IPS-NIHi11 (cell line): ENCODE measurements at regions not wholly inside any gene's neighbourhood (a gene's known extent, or its start where the extent isn't known, plus 50 kb on each side); places are given as distances from the start of the nearest gene placed in this dataset.
"Not testable (repeated sequence)": the region's sequence is repeated elsewhere in the genome, so short reads cannot be mapped to it uniquely, and the experiment has no call there.

ENCODE experiments used
- DNase-seq: peaks from one replicate; pipeline ENCODE4 v3.0.0; 2012; ENCODE audit warnings: mixed read lengths, low spot score

DNA sequence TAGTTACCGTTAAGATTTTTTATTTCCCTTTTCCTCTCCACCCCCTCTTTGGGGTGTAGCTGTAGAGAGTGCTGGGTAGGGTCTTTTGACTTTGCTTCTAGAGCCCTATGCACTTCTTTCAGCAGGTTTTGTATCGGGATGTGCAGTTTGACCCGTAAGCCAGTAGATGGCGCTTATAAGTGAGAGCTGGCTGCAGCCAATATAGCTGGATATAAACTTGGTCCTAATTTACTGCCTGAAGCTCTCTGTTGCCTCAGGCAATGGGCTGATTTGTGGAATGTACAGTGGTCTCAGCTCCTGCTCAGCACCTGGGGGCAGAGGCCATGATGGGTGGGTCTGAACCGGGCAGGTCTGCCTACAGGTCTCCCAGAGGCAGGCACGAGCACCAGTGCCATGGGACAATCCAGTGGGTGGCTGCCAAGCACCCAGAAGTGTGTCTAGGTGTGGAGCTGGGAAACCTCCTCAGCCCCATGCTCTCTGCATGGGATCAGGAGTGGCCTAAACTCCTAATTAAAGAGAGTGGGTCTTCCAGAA lies 146.5 kb downstream of the SPANXN1 start:
- DNase-seq, result peak; percentile 11

DNA sequence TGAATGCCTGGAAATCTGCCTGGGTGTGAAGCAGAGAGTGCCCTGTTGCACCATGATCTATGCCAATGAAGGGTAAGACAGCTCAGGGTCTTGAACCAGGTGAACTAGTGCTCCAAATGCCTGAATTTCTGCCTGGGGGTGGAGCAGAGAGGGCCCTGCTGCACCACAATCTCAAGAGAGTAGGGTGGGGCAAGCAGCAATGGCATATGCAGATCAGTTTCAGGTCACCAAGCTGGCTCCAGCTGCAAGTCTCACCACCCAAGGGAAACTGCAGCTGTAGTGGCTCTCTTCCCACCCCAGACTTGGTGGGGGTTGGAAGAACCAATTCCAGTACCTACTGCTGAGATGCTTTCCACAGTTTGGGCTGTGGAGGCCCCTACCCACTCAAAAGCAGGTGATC lies 147.0 kb downstream of the SPANXN1 start:
- no peak for DNase-seq

DNA sequence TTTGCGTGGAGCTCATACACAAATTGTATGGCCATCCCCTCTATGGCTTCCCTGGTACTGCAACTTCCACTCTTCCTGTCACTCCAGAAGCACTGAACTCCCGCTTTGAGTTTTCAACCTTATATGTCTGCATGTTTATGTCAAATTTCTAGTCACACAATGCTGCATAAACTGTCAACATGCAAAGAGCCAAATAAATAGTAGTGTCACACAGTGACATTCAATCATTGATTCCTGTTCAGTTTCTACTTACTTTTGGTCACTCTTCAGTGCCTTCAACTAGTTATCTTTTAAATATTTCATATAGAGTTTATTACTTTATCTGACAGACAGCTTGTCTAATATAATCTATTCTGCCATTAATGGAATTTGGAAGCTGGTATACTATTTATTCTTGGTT lies 149.3 kb downstream of the SPANXN1 start:
- DNase-seq, result no peak

DNA sequence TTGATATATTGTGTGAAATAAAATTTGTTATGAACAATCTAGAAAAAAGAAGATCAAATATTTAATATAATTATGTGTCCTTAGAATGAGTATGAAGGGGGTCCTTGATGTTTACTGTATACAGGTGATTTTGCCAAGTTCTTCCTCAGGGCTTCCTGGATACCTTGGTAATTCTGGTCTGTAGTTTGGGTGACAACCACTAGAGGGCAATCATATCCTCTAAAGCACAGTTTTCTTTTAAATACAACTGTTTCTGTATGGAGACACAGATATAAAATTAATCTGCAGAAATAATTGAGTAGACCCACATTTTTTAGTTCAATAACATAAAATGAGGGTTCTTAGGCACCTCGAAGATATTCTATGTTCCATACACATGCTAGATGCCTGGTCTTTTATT lies 157.7 kb downstream of the SPANXN1 start:
- DNase-seq, result peak; percentile 20

DNA sequence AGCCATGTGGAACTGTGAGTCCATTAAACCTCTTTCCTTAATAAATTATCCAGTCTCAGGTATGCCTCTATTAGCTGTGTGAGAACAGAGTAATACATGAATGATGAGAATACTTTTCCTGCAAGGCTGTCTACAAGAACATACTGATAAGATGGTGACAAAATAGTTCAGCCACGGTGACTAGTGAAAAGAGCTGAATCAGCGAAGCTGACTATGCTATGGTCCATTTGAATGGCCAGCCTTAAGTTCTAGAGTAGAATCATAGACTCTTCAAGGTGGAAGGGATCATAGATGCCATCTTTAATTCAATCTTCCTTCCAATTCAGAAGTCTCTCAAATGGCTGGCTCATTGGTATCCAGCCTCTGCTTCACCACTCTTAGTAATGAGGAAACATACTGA lies 163.3 kb downstream of the SPANXN1 start:
- no peak for DNase-seq

DNA sequence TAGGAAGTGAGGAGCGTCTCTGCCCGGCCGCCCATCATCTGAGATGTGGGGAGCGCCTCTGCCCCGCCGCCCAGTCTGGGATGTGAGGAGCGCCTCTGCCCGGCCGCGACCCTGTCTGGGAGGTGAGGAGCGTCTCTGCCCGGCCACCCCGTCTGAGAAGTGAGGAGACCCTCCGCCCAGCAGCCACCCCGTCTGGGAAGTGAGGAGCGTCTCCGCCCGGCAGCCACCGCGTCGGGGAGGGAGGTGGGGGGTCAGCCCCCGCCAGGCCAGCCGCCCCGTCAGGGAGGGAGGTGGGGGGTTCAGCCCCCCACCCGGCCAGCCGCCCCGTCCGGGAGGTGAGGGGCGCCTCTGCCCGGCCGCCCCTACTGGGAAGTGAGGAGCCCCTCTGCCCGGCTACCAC lies 188.9 kb downstream of the SPANXN1 start:
- not testable (repeated sequence) for DNase-seq

DNA sequence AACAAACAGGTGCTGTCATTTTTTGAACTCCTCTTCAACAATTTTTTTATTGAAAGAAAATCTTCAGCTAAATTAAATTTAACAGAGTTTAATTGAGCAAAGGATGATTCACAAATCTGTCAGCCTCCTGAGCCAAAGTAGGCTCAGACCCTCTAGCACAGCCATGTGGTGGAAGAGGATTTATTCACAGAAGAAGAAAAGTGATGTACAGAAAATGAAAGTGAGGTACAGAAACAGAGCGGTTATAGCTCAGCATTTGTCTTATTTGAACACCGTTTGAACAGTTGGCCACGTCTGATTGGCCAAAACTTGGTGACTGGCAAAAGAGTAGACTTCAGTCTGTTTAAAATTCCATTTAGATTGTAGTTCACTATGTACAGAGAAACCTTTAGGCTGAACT lies 217.3 kb downstream of the SPANXN1 start:
- DNase-seq, result no peak

DNA sequence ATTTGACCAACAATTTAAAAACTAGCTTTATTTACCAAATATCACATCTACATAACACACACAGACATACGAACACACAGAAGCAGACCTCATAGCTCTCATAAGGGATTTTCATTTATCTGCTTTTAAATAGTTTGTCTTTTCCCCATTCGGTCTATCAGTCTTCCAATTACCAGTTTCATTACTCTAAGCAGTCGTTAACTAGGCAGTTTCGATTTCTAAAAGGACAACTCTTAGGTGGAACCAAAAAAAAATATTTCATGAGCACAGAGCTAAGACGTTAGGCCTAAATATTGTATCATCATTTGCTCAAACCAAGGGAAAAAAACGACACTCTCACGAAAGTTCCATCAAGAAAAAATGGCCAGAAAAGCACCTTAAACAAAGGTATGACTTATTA lies 228.4 kb downstream of the SPANXN1 start:
- no peak for DNase-seq

DNA sequence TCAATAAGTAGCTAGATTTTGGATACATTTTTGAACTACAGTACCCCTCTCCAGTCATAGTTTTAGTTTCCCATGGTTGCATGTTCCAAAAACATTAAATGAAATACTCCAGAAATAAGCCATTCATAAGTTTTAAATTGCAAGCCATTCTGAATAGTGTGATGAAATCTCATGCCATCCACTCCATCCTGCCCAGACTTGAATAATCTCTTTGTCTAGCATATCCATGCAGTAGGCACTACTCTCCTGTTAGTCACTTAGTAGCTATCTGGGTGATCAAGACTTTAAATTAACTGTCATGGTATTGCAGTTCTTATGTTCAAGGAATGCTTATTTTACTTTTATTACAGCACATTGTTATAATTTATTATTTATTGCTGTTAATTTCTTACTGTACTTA lies 237.4 kb downstream of the SPANXN1 start:
- no peak for DNase-seq

DNA sequence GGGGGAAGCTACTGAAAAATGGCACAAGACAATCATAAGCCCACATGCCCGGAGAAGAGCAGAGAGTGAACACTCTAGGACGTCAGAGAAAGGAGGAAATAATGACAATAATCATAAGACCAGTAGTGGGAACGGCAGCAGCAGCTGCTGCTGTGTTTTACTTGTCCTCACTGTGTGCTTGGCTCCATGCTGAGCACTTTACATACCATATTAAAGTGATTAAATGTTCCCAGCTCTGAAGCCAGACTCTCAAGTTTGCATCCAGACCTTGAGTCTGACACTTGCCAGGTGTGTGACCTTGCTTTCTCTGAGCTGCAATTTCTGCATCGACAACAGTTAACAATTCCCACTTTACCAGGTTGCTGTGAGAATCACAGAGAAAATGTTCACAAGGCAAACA lies 255.4 kb downstream of the SPANXN1 start:
- DNase-seq, result no peak

DNA sequence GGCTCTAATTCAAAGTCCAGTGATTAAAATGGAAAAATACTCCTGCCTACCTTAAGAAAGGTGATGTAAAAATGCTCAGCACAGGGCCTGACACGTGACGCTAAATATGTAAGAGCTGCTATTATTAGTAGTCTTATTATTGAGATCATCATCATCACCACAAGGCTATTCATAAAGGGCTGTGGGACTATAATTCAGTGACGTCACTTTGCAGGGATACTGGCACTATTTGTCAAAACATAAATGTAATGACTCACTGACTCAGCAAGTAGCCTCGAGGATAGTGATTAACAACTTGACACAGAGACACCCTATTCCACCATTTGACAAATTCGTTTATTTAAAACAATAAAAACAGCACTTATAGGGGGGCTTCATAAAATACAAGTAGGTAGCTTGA lies 258.9 kb downstream of the SPANXN1 start:
- DNase-seq, result no peak

DNA sequence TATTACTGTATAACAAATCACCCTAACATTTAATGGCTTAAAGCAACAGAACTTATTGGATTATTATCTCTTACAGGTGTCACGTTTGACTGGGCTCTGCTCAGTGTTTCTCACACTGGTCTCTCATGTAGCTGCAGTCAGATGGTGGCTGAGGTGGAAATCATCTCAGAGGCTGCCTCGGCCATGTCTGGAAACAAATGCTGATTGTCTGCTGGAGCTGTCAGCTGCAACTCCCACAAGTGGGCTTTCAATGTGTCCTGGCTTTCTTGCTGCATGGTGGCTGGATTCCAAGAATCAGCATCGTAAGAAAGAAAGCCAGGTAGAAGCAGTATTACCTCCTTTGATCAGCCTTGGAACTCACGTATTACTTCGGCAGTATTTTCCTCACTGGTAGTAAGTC lies 277.6 kb downstream of the SPANXN1 start:
- DNase-seq, result no peak

DNA sequence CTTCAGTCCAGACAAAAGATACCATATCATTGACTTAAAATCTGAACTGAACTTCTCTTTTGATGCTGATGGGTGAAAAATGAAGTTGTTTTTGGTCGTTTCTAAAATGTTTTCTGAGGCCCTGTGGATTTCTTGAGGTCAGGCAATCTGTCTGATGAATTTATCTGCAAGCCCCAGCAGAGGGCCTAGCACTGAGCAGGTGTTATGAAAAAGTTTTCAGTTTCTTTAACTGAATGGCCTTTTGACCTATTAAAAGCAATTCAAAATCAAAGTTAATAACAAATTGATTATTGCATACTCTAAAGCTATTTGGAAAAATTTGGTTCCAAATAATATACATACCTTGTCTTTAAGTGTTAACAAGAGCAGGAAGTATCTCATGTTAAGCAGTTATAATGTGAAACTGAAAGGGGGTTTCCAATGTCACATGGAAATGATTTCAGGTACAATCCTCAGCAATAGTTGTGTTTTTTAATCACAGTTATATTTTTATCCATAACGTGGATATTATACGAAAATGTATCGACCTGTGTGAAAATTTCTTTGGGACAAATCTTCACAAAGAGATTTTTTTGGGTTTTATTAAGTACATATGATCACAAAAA lies 285.0 kb downstream of the SPANXN1 start:
- DNase-seq, result no peak

DNA sequence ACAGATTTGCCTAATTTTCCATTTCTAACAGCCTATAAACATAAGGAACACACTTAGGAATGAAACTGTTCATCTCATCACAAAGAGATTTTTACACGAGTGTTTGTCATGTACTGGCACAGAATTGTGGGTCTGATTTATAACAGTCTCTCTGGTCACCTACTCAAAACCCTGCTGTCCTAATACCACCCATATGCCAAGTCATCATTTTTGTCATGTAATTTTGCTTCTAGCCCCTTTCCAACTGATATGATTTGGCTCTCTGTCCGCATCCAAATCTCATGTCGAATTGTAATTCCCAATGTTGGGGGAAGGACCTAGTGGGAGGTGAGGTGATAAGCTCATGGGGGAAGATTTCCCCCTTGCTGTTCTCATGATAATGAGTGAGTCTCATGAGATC lies 284.1 kb upstream of the SLITRK2 start:
- DNase-seq, result no peak

DNA sequence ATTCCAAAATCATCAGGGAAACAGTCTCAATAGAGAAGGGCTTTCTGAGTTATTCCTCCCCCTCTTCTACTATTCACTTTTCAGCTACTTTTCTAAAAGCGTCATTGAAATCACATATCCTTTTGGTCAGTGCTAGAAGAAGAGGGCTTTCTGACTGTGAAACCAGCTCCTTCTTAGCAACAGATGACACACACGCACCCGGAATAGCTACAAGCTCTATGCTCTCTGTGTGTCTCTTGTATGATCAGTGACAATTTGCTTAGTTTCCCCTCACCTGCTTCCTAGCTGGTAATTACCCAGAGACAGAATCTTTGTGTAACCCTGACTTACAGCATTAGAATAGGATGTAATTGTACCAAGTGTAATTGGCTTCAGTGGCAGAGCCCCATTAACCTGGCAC lies 268.1 kb upstream of the SLITRK2 start:
- DNase-seq, result no peak

DNA sequence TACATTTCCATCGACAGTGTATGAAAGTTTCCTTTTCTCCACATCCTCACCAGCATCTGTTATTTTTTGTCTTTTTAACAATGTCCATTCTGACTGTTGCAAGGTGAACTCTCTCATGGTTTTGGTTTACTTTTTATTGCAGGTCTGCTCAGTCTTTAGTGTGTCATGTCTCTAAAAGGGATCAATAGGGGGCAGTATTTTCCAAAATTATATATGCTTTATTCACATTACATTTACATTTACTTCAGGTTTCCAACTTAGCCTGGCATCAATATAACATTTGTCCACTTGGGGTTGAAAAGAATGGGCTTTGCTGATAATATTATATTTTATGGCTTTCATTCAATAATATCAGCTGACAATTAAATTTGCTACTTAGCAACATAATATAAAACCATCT lies 265.0 kb upstream of the SLITRK2 start:
- no peak for DNase-seq

DNA sequence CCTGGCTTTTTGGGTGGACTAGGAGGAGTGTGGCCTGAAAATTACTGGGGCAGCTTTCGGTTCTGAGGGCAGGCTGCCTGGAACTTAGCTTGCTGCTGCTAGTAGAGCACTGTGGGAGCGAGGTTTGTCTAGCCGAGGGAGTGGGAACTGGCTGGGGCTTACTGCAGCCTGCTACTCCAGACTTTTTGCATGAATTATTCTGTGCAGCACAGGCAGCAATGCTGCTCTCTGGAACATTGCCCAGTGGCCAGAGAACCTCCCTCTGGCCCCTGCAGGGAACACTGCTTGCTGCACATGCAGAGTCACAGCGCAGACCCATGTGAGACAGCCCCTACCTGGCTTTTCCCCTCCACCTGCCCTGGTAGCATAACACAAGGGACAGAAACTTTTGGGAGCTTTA lies 263.9 kb upstream of the SLITRK2 start:
- DNase-seq, result no peak

DNA sequence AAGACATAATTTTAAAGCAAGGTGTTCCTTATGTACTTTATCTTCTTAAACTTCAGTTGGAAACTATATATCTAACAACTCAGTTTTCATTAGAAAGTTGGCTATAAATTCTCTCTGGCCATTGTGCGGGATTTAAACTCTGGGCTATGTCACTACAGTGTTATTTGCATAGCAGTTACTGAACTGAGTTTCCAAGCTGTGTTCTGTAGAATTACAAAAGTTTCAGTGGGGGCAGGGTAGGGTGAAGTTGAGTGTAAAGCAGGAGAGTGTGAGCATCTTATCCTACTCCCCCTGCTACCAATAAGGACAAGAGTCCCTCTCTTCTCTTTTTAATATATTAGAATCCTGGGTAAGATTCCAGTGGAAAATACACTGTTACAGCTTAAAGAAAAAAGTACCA lies 254.5 kb upstream of the SLITRK2 start:
- DNase-seq, result peak; percentile 4

DNA sequence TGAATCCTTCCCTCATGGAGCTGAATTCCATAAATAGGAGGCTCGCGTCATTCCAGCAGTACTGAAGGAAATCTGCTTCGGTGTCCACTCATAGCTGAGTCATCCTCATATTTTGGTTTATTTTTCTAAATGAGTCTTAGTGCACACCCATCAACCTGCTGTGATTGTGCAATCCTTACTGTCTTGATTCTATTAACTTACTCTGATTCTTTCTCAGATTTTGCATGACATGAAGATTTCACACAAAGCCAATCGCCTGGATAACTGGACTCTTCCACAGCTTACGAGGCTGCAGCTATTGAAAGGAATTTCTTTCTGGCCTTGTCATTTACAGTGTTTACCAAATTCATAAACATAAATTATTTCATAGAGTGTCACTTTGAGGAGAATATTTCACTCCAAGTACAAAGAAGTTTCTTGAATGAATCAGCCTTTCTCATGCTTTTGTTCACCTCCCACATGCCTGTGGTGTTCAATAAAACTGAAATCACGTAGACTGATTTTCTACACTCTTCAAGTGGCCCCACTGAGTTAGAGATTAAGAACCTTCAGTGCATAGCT lies 207.6 kb upstream of the SLITRK2 start:
- no peak for DNase-seq

DNA sequence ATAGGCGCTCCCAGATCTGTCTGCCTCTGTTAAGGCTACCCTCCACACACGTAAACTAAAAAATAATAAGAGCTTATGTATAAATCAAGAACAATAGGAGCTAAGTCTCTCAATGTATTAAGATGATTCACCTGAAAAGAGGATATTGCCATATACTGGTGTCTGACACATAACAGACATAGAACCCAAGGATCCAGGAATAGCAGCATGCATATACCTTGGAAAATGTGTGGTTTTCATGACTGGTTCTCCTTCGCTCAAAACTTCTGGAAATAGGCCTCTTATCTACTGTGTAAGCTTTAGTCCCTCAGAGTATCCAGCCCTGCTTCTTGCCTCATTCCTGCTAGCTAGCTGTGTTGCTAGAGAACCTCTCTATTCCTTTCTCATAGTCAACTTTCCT lies 203.7 kb upstream of the SLITRK2 start:
- no peak for DNase-seq

DNA sequence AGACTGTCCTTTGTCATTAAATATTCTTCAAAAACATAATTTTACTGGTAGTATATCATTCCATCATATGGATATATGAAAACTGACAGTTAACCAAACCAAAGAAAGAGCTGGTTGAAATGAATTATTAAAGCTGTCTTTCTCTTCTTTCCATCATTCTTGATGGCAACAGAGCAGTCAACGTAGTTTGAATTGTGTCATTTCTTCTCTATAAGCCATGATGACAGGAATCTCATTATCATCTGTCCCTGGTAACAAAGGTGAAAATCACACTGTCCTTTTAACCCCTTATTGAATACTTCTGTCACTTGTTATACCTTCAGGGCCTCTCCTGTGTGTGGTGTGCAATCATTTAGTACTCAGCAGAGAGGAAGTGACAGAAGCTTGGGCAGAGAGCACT lies 197.0 kb upstream of the SLITRK2 start:
- DNase-seq, result no peak

DNA sequence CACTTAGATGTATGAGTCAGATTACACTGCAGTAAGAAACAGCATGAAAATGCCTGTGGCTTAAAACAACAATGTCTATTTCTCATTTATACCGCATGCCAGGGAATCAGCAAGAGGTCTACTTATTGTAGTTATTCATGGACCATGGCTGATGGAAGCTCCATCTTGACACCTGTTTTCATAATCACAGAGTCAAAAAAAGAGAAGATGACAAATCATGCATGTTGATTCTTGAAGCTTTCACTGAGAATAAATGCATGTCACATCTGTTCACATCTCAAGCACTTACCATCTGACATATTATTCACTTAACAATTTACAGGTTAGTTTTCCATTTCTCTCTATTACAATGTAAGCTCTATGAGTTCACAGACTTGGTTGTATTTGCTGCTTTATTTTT lies 194.2 kb upstream of the SLITRK2 start:
- no peak for DNase-seq

DNA sequence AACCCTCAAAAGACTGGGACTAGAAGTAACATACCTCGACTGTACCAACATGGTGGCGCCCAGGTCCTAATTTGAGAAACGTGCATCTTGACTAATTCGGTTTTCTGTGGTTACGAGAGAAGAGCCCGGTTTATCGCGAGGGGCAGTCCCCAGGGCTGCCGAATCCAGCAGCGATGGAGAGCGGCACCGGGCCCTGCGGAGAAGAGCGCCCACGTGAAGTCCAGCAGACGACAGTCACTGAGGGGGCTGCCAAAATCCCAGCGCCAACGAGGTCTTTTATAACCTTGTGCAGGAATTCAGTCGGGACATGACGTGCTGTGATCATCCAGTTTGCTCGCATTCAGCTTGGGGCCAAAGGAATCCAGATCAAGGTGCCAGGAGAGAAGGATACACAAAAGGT lies 187.5 kb upstream of the SLITRK2 start:
- DNase-seq, result no peak

DNA sequence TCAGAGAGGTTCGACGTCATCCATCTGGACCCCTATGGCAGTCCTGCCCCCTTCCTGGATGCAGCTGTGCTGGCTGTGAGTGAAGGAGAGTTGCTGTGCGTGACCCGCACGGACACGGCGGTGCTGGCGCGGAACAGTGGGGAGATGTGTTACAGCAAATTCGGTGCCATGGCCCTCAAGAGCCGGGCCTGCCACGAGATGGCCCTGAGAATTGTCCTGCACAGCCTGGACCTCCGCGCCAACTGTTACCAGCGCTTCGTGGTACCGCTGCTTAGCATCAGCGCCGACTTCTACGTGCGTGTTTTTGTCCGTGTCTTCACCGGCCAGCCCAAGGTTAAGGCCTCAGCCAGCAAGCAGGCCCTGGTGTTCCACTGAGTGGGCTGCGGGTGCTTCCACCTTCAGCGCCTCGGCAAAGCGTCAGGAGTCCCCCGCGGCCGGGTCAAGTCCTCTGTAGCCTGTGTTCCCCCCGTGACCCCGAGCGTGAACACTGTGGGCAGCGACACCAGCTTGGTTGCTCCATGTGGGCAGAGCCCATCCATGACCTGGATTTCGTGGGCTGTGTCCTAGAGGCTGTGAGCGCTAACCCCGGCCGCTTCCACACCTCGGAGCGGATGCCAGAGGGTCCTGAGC lies 186.7 kb upstream of the SLITRK2 start:
- no peak for DNase-seq
